Spleen (tissue), 11 donors: ENCODE measurements at regions not wholly inside any gene's neighbourhood (a gene's known extent, or its start where the extent isn't known, plus 50 kb on each side); places are given as distances from the start of the nearest gene placed in this dataset.

Experiments used
- DNase-seq: peaks from one replicate; pipeline ENCODE4 v3.0.0-alpha.2; 2020
- H3K27ac ChIP-seq, 8 donors: fragments of 200-600 bp; sonication (generic) in 7 of 8; 1 replicate in 4 of 8; 2 replicates in 4 of 8; pipeline versions ENCODE4 v1.5.0 to v1.8.0; 2016 to 2021; ENCODE audit warnings: inconsistent platforms in 4 of 8, mild to moderate bottlenecking in 4 of 8, moderate library complexity in 1 of 8
- H3K27me3 ChIP-seq, 7 donors: fragments of 200-600 bp; sonication (generic) in 6 of 7; replicated peaks in 1 of 7; 1 replicate in 4 of 7; 2 replicates in 3 of 7; pipeline versions ENCODE4 v1.5.0 to v1.8.0; 2016 to 2021; ENCODE audit warnings: inconsistent platforms in 3 of 7, mild to moderate bottlenecking in 1 of 7
- H3K36me3 ChIP-seq, 6 donors: fragments of 200-600 bp; sonication (generic) in 5 of 6; 1 replicate in 4 of 6; 2 replicates in 2 of 6; pipeline versions ENCODE4 v1.5.0 to v1.8.0; 2016 to 2021; ENCODE audit warnings: inconsistent platforms in 2 of 6
- H3K4me1 ChIP-seq, 6 donors: fragments of 200-600 bp; sonication (generic) in 5 of 6; 1 replicate in 3 of 6; 2 replicates in 3 of 6; pipeline versions ENCODE4 v1.5.0 to v1.8.0; 2016 to 2021; ENCODE audit warnings: inconsistent platforms in 3 of 6
- H3K4me3 ChIP-seq, 8 donors: fragments of 200-600 bp; sonication (generic) in 7 of 8; 1 replicate in 4 of 8; 2 replicates in 4 of 8; pipeline versions ENCODE4 v1.5.0 to v1.8.0; 2016 to 2021; ENCODE audit warnings: inconsistent platforms in 4 of 8, mild to moderate bottlenecking in 4 of 8, moderate library complexity in 2 of 8
- H3K9me3 ChIP-seq, 8 donors: fragments of 200-600 bp; sonication (generic) in 7 of 8; 1 replicate in 4 of 8; 2 replicates in 4 of 8; pipeline versions ENCODE4 v1.5.0 to v1.8.0; 2016 to 2021; ENCODE audit warnings: inconsistent platforms in 4 of 8
- POLR2A ChIP-seq, 3 donors: fragments of 450-650 bp; IDR thresholded peaks; one replicate each; pipeline ENCODE4 v1.5.1; 2017; ENCODE audit warnings: antibody characterized with exemption in 3 of 3, mild to moderate bottlenecking in 1 of 3
- POLR2AphosphoS5 ChIP-seq, 3 donors: sonication (generic); formaldehyde crosslinking; IDR thresholded peaks; one replicate each; pipeline ENCODE4 v1.5.1; 2017; ENCODE audit warnings: antibody characterized with exemption in 3 of 3
- WGBS, 5 donors: extraction: QIAGEN DNeasy Blood & Tissue Kit in 3 of 5; methylation state at CpG; one replicate each; pipeline versions ENCODE4 v1.1.5 to v1.1.7; 2013 to 2018; 5-methylcytosine and 5-hydroxymethylcytosine counted together
- intact Hi-C: fragments of 100-400 bp; cut with DNase I; formaldehyde crosslinking; loops from one replicate; pipeline ENCODE4 v1.15.0; 2023; ENCODE audit warnings: low total_unique reads
- TF ChIP-seq, protein P1 (sequence below), 11 experiments: fragments of 200-600 bp in 7 of 11; fragments of 450-650 bp in 4 of 11; sonication (generic) in 4 of 11; IDR thresholded peaks in 8 of 11; conservative IDR thresholded peaks in 3 of 11; 1 replicate in 7 of 11; 2 replicates in 4 of 11; pipeline versions ENCODE4 v1.4.0 to v1.8.0; 2016 to 2021; ENCODE audit warnings: antibody characterized with exemption in 11 of 11, inconsistent platforms in 4 of 11, mild to moderate bottlenecking in 1 of 11
- donor health status: healthy with polysubstance abuse.
- donor health status: DM: no; HTN: no; CAD: no; lungs with moderate emphysema.
- donor health status: DM: no; HTN: no; CAD: no.
- donor health status: Bipolar disorder and iron deficiency.
- donor health status: healthy.
- donor health status: DM: no; HTN: no; CAD: no.
- donor health status: DM: yes; HTN: yes; CAD: no.

GRCh38 chr10:28838908-28839307 is 161.6 kb downstream of the BAMBI start:
- no peak for DNase-seq
- Histone ChIP-seq H3K4me3 (no peak overlapping the region), H3K4me1 (no peaks in the 10 kb centered on the region), H3K36me3 (no peaks in the 10 kb centered on the region), H3K9me3 (peaks cover 0 to under 1% (median 0%) of the 10 kb centered on the region in 8 donors), H3K27ac (no peak overlapping the region), H3K27me3 (no peaks in the 10 kb centered on the region)
- intact Hi-C loops, result no loop called here
- 85 to 100% (median 95%) methylated on average over 2 of the region's 2 CpGs for WGBS, 5 donors
- TF ChIP-seq POLR2AphosphoS5 (IDR thresholded peaks at IDR 0.05), result no peak
- TF ChIP-seq POLR2A (IDR thresholded peaks at IDR 0.05), result no peak
- TF ChIP-seq, protein P1, sequence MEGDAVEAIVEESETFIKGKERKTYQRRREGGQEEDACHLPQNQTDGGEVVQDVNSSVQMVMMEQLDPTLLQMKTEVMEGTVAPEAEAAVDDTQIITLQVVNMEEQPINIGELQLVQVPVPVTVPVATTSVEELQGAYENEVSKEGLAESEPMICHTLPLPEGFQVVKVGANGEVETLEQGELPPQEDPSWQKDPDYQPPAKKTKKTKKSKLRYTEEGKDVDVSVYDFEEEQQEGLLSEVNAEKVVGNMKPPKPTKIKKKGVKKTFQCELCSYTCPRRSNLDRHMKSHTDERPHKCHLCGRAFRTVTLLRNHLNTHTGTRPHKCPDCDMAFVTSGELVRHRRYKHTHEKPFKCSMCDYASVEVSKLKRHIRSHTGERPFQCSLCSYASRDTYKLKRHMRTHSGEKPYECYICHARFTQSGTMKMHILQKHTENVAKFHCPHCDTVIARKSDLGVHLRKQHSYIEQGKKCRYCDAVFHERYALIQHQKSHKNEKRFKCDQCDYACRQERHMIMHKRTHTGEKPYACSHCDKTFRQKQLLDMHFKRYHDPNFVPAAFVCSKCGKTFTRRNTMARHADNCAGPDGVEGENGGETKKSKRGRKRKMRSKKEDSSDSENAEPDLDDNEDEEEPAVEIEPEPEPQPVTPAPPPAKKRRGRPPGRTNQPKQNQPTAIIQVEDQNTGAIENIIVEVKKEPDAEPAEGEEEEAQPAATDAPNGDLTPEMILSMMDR (IDR thresholded peaks at IDR 0.05 in 8 of 11, conservative IDR thresholded peaks at IDR 0.05 in 3 of 11), result no peak

DNA sequence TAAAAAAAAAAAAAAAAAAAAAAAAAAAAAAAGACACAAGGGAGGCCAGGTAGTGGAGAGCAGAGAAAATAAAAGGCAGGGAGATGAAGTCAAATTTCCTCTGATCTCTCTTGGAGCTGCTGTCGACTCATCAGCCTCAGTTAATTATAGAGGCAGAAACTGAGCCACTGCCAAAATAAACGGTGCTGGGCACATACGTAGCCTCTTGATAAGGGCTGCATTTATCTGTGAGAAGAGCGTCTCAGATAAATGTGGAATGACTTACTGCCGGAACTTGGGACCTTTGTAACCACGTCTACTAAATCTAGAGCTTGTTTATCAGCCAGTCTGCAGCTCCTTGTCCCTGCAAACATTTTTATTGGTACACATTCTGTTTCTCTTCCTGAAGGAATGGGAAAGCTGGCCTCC is 162.3 kb downstream of the BAMBI start:
- Histone ChIP-seq H3K4me1 (no peaks in the 10 kb centered on the region), H3K27ac (no peak overlapping the region), H3K36me3 (no peaks in the 10 kb centered on the region), H3K9me3 (peaks cover 0 to 7% (median 1%) of the 10 kb centered on the region in 8 donors), H3K27me3 (no peaks in the 10 kb centered on the region), H3K4me3 (no peak overlapping the region)
- DNase-seq, result no peak
- WGBS, 5 donors, result 34 to 63% (median 51%) methylated on average over 6 of the region's 6 CpGs
- intact Hi-C loops, result no loop called here
- TF ChIP-seq POLR2AphosphoS5 (IDR thresholded peaks at IDR 0.05) (no peak), POLR2A (IDR thresholded peaks at IDR 0.05) (no peak)
- TF ChIP-seq, protein P1 (IDR thresholded peaks at IDR 0.05 in 8 of 11, conservative IDR thresholded peaks at IDR 0.05 in 3 of 11), result no peak

- 77 to 91% (median 84%) methylated on average over 6 of the region's 6 CpGs for WGBS, 5 donors
- no peak overlapping the region for H3K27ac ChIP-seq
- TF ChIP-seq, protein P1 (IDR thresholded peaks at IDR 0.05 in 8 of 11, conservative IDR thresholded peaks at IDR 0.05 in 3 of 11), result no peak
- TF ChIP-seq POLR2AphosphoS5 (IDR thresholded peaks at IDR 0.05) (no peak), POLR2A (IDR thresholded peaks at IDR 0.05) (no peak)
- no peaks in the 10 kb centered on the region for H3K27me3 ChIP-seq
- H3K4me3 ChIP-seq, result no peak overlapping the region
- H3K9me3 ChIP-seq, result peaks cover 0 to 13% (median 7%) of the 10 kb centered on the region in 8 donors
- H3K36me3 ChIP-seq, result no peaks in the 10 kb centered on the region
- intact Hi-C loops, result no loop called here
- DNase-seq, result no peak
- no peaks in the 10 kb centered on the region for H3K4me1 ChIP-seq
Measured at GRCh38 chr10:28840202-28840601, 162.9 kb downstream of the BAMBI start.

DNA sequence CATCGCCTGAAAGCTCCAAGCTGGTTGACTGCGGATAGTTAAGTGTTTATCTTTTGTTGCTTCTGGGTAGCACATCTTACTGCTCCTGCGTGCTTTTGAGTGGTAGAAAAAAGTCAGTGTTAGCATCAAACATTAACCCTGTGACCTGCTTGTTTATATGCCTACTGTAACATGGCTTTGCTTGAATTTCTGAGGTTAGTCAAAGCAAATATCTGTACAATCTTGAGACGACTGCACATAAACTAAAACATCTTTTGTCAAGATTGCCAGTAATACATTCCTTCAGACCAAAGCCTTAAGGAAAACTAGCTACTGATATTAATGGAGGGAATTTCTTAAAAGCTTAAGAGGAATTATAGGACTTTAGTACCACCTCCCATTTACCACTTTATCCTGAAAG is 163.7 kb downstream of the BAMBI start:
- no peak overlapping the region for H3K27ac ChIP-seq
- peaks cover 0 to 21% (median 11%) of the 10 kb centered on the region in 8 donors for H3K9me3 ChIP-seq
- H3K4me1 ChIP-seq, result no peaks in the 10 kb centered on the region
- no peaks in the 10 kb centered on the region for H3K27me3 ChIP-seq
- intact Hi-C loops, result no loop called here
- H3K36me3 ChIP-seq, result no peaks in the 10 kb centered on the region
- 83 to 94% (median 84%) methylated on average over 4 of the region's 4 CpGs for WGBS, 5 donors
- no peak overlapping the region for H3K4me3 ChIP-seq
- no peak for DNase-seq
- TF ChIP-seq POLR2A (IDR thresholded peaks at IDR 0.05), result no peak

- Histone ChIP-seq H3K4me1 (no peaks in the 10 kb centered on the region), H3K4me3 (no peak overlapping the region), H3K9me3 (peaks cover 0 to 23% (median 11%) of the 10 kb centered on the region in 8 donors), H3K36me3 (no peaks in the 10 kb centered on the region), H3K27ac (no peak overlapping the region), H3K27me3 (no peaks in the 10 kb centered on the region)
- intact Hi-C loops, result no loop called here
- TF ChIP-seq, protein P1 (IDR thresholded peaks at IDR 0.05 in 8 of 11, conservative IDR thresholded peaks at IDR 0.05 in 3 of 11), result no peak
- TF ChIP-seq POLR2AphosphoS5 (IDR thresholded peaks at IDR 0.05) (no peak), POLR2A (IDR thresholded peaks at IDR 0.05) (no peak)
- DNase-seq, result no peak
- WGBS, 5 donors, result 77 to 92% (median 88%) methylated on average over 2 of the region's 2 CpGs
Measured at GRCh38 chr10:28841625-28842024, 164.3 kb downstream of the BAMBI start.
